DMS 273 (cell line): ENCODE measurements at regions not wholly inside any gene's neighbourhood (a gene's known extent, or its start where the extent isn't known, plus 50 kb on each side); places are given as distances from the start of the nearest gene placed in this dataset.

Experiments
- DNase-seq: peaks from one replicate; lab custom pipeline; 2025; ENCODE audit not compliant: unreplicated experiment; lab: John Stamatoyannopoulos, UW

DNA sequence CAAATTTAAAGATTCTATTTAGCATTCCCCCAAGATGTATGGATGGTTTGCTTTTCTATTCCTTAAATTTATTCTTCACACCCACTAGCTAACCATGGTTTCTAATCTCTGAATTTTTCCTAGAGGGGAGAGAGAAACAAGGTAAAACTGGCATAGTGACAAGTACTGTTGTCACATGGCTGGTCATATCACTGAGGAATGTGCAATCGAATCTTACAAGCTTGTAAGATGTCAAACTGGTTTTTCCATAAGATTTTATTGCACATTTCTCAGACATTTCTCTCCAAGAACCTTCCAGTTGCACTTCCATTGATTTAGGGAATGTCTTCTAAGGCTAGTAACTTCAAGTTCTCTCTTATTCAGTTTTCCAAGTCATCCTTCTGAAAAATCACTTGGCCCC lies 89.8 kb downstream of the MBL2 start:
- no peak for DNase-seq

- DNase-seq: no peak
These were observed 88.8 kb downstream of the MBL2 start for GRCh38 chr10:52683776-52684175.

DNA sequence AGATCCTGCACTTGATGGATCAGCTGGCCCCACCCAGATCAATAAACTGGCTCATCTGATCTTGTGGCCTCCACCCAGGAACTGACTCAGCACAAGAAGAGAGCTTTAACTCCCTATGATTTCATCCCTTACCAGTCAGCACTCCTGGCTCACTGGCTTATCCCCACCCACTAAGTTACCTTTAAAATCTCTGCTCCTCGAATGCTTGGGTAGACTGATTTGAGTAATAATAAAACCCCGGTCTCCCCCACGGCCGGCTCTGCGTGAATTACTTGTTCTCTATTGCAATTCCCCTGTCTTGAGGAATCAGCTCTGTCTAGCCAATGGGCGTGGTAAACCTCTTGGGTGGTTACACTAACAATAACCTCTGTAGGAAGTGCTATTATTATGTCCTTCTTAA lies 83.7 kb downstream of the MBL2 start:
- no peak for DNase-seq

GRCh38 chr10:52696232-52696631 lies 76.4 kb downstream of the MBL2 start:
- no peak for DNase-seq

GRCh38 chr10:52701647-52702046 lies 70.9 kb downstream of the MBL2 start:
- no peak for DNase-seq

DNA sequence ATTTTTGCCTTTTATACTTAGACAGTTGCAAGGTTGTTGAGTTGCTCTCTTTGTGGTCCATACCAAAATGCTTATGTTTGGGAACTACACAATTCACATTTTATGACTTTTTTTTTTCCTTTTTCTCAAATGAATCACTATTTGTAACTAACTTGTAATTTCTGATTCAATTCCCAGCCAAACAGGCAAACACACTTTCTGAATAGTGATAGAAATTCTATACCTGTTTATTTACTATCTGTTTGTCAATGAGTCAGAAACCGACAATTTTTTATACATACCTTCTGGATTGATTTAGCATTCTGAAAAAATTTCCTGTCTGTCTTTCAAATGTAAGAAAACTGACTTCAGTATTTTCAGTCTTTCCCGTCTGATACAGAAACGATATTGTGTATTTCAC lies 69.1 kb downstream of the MBL2 start:
- no peak for DNase-seq

GRCh38 chr10:52703898-52704297 lies 68.7 kb downstream of the MBL2 start:
- DNase-seq: no peak

DNA sequence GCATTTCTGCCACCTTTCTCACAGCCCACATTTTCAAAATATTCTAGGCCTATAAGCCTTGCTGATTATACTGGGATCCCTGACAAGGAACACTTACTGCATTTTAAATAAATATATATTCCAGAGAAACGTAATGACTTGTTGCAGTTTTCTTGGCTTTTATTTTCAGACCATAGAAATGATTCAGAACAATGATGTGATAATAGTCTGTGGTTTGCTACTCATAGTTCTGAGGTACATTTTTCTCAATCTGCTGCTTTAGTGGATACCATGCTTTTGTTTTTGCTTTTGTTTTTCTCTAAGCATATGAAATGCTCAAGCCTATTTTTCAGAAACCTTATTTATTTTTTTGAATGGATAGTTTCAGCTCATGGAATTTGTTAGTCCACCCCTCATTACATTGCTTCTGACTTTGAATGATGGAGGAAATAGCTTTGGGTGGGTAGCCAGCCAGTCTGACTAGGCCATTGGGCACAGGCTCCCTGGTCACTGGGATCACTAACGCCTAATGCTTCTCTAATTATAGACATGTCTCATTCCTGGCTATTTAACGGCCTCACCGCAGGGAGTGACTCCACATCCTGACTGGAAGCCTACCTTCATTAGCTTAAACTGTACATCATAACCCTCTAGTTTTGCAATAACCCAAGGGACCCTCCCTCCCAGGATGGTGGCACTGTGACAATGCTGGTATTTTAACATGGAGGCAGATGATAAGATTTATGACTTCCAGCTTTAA lies 66.1 kb downstream of the MBL2 start:
- no peak for DNase-seq
